Left colon (tissue), 2 donors: ENCODE measurements at regions not wholly inside any gene's neighbourhood (a gene's known extent, or its start where the extent isn't known, plus 50 kb on each side); places are given as distances from the start of the nearest gene placed in this dataset.

ENCODE experiments used
- ATAC-seq: fragments of 200-7000 bp; cut with Tn5 transposase; one replicate; pipeline ENCODE4 v1.9.1; 2020; ENCODE audit warnings: mild to moderate bottlenecking, moderate library complexity
- DNase-seq, 2 donors: peaks; one replicate each; pipeline ENCODE4 v3.0.0-alpha.2; 2020
- intact Hi-C, 2 donors: fragments of 100-400 bp; cut with DNase I in 1 of 2; cut with micrococcal nuclease in 1 of 2; formaldehyde crosslinking; loops; one replicate each; pipeline versions ENCODE4 v1.11.2 to v1.14.0; 2022; cut with DNase I, micrococcal nuclease
- donor health status: DM: no; HTN: no; CAD: no.
- donor health status: DM: yes; HTN: yes; CAD: no.

- DNase-seq (no peak), ATAC-seq (no peak)
- intact Hi-C loops, result no loop called here
These were observed 972.1 kb downstream of the JRKL start for GRCh38 chr11:97361812-97362378.

GRCh38 chr11:97363331-97363730 is 973.5 kb downstream of the JRKL start:
- ATAC-seq, result no peak
- intact Hi-C loops, result no loop called here
- DNase-seq, result no peak

GRCh38 chr11:97364047-97364446 is 974.2 kb downstream of the JRKL start:
- DNase-seq (no peak), ATAC-seq (no peak)
- intact Hi-C loops, result no loop called here

- intact Hi-C loops, result no loop called here
- ATAC-seq (no peak), DNase-seq (no peak)
These were observed 977.7 kb downstream of the JRKL start for GRCh38 chr11:97367406-97368083.

- no peak for ATAC-seq
- intact Hi-C loops, result no loop called here
- no peak for DNase-seq
These were observed 999.5 kb downstream of the JRKL start for GRCh38 chr11:97389270-97389669.

GRCh38 chr11:97398246-97398645 is 1008.4 kb downstream of the JRKL start:
- intact Hi-C loops, result no loop called here
- DNase-seq (no peak), ATAC-seq (no peak)

GRCh38 chr11:97409141-97409540 is 1019.3 kb downstream of the JRKL start:
- ATAC-seq (no peak), DNase-seq (no peak)
- intact Hi-C loops, result no loop called here

- intact Hi-C loops, result no loop called here
- DNase-seq (no peak), ATAC-seq (no peak)
These were observed 1025.0 kb downstream of the JRKL start for GRCh38 chr11:97414801-97415200.

GRCh38 chr11:97419729-97420128 is 1029.9 kb downstream of the JRKL start:
- DNase-seq, result no peak
- no peak for ATAC-seq
- intact Hi-C loops, result no loop called here

- intact Hi-C loops, result no loop called here
- DNase-seq (no peak), ATAC-seq (no peak)
These were observed 1038.5 kb downstream of the JRKL start for GRCh38 chr11:97428247-97428790.

GRCh38 chr11:97430877-97431276 is 1041.1 kb downstream of the JRKL start:
- ATAC-seq (no peak), DNase-seq (no peak)
- intact Hi-C loops, result no loop called here

GRCh38 chr11:97432926-97433325 is 1043.1 kb downstream of the JRKL start:
- no peak for ATAC-seq
- intact Hi-C loops, result no loop called here
- no peak for DNase-seq

- no peak for ATAC-seq
- intact Hi-C loops, result no loop called here
These were observed 1055.7 kb downstream of the JRKL start for GRCh38 chr11:97445561-97445960.

GRCh38 chr11:97451441-97451840 is 1061.6 kb downstream of the JRKL start:
- intact Hi-C loops, result no loop called here
- ATAC-seq (no peak), DNase-seq (no peak)

More at GRCh38 chr11:97445561-97445960, 1055.7 kb downstream of the JRKL start:
- DNase-seq, result no peak

GRCh38 chr11:97454988-97455387 is 1065.2 kb downstream of the JRKL start:
- intact Hi-C loops, result no loop called here
- DNase-seq (no peak), ATAC-seq (no peak)

GRCh38 chr11:97460091-97460490 is 1070.3 kb downstream of the JRKL start:
- intact Hi-C loops, result no loop called here
- ATAC-seq (no peak), DNase-seq (no peak)

- DNase-seq (no peak), ATAC-seq (no peak)
- intact Hi-C loops, result no loop called here
These were observed 1071.4 kb downstream of the JRKL start for GRCh38 chr11:97461044-97461880.

- ATAC-seq (no peak), DNase-seq (no peak)
- intact Hi-C loops, result no loop called here
These were observed 1072.1 kb downstream of the JRKL start for GRCh38 chr11:97461934-97462333.

- ATAC-seq (no peak), DNase-seq (no peak)
- intact Hi-C loops, result no loop called here
These were observed 1074.1 kb downstream of the JRKL start for GRCh38 chr11:97463891-97464290.

- DNase-seq (no peak), ATAC-seq (no peak)
- intact Hi-C loops, result no loop called here
These were observed 1081.7 kb downstream of the JRKL start for GRCh38 chr11:97471480-97471879.
